CD4-positive, alpha-beta memory T cell (primary cell): ENCODE measurements at regions not wholly inside any gene's neighbourhood (a gene's known extent, or its start where the extent isn't known, plus 50 kb on each side); places are given as distances from the start of the nearest gene placed in this dataset.

ENCODE experiments used
- CTCF ChIA-PET: fragments of 350-600 bp; sonication (Branson Sonifier 250); formaldehyde crosslinking; loops from one replicate; lab custom pipeline; 2021; ENCODE audit warnings: inconsistent platforms; ENCODE audit not compliant: partially characterized antibody; lab: Charles Lee
- POLR2A ChIA-PET: fragments of 350-600 bp; sonication (Branson Sonifier 250); formaldehyde crosslinking; loops from one replicate; lab custom pipeline; 2021; ENCODE audit not compliant: partially characterized antibody; lab: Charles Lee
- DNase-seq, 5 donors: peaks; one replicate each; pipeline versions ENCODE4 v3.0.0 to v3.0.0-alpha.2; 2020 to 2022; ENCODE audit warnings: mixed read lengths in 1 of 5
- H3K27ac ChIP-seq: one replicate; pipeline ENCODE4 v1.7.0; 2013; ENCODE audit warnings: low read depth, low read length
- H3K27me3 ChIP-seq: 2 replicates; pipeline ENCODE4 v1.7.0; 2013; ENCODE audit warnings: mild to moderate bottlenecking, low read length, moderate library complexity; ENCODE audit not compliant: insufficient read depth
- H3K36me3 ChIP-seq: 2 replicates; pipeline ENCODE4 v1.7.0; 2013; ENCODE audit warnings: mild to moderate bottlenecking, low read length, moderate library complexity; ENCODE audit not compliant: insufficient read depth
- H3K4me1 ChIP-seq: 2 replicates; pipeline ENCODE4 v1.7.0; 2013; ENCODE audit warnings: mild to moderate bottlenecking, low read length, moderate library complexity; ENCODE audit not compliant: insufficient read depth
- H3K4me3 ChIP-seq, 2 donors: one replicate each; pipeline ENCODE4 v1.7.0; 2013; ENCODE audit warnings: low read length in 2 of 2, mild to moderate bottlenecking in 1 of 2
- H3K9me3 ChIP-seq, 2 donors: one replicate each; pipeline ENCODE4 v1.7.0; 2013; ENCODE audit warnings: low read length in 2 of 2, control low read depth in 1 of 2; ENCODE audit not compliant: control insufficient read depth in 1 of 2
- H3K27ac Mint-ChIP-seq, 7 donors: one replicate each; pipeline ENCODE4 v1.8.0; 2020 to 2021; ENCODE audit warnings: mixed read lengths in 7 of 7, mild to moderate bottlenecking in 6 of 7, inconsistent platforms in 3 of 7, moderate library complexity in 3 of 7
- H3K27me3 Mint-ChIP-seq, 2 donors: one replicate each; pipeline ENCODE4 v1.8.0; 2020 to 2021; ENCODE audit warnings: mixed read lengths in 2 of 2
- H3K36me3 Mint-ChIP-seq, 2 donors: one replicate each; pipeline ENCODE4 v1.8.0; 2020 to 2021; ENCODE audit warnings: mixed read lengths in 2 of 2, inconsistent platforms in 1 of 2, mild to moderate bottlenecking in 1 of 2
- H3K4me1 Mint-ChIP-seq, 4 donors: one replicate each; pipeline ENCODE4 v1.8.0; 2020 to 2021; ENCODE audit warnings: mixed read lengths in 4 of 4, mild to moderate bottlenecking in 1 of 4
- H3K4me3 Mint-ChIP-seq, 8 donors: one replicate each; pipeline ENCODE4 v1.8.0; 2020 to 2021; ENCODE audit warnings: mixed read lengths in 8 of 8, mild to moderate bottlenecking in 7 of 8, moderate library complexity in 6 of 8, inconsistent platforms in 3 of 8
- H3K9me3 Mint-ChIP-seq, 8 donors: one replicate each; pipeline ENCODE4 v1.8.0; 2020 to 2021; ENCODE audit warnings: mixed read lengths in 8 of 8, mild to moderate bottlenecking in 5 of 8, inconsistent platforms in 3 of 8, moderate library complexity in 1 of 8
- intact Hi-C: fragments of 100-400 bp; cut with micrococcal nuclease; formaldehyde crosslinking; loops from one replicate; pipeline ENCODE4 v1.15.1; 2023

GRCh38 chr4:130165381-130165780, 1069.4 kb downstream of the C4orf33 start:
- Histone ChIP-seq H3K27me3 (no peaks in the 10 kb centered on the region), H3K4me3 (no peak overlapping the region), H3K36me3 (no peaks in the 10 kb centered on the region), H3K4me1 (no peaks in the 10 kb centered on the region), H3K27ac (no peak overlapping the region), H3K9me3 (no peaks in the 10 kb centered on the region)
- Mint-ChIP-seq H3K27me3 (no peaks in the 10 kb centered on the region), H3K36me3 (no peaks in the 10 kb centered on the region), H3K4me1 (no peaks in the 10 kb centered on the region), H3K9me3 (peaks cover 0 to 8% (median 6%) of the 10 kb centered on the region in 8 donors), H3K4me3 (no peak overlapping the region), H3K27ac (no peak overlapping the region)
- POLR2A ChIA-PET: no interaction called here
- CTCF ChIA-PET: no interaction called here
- no peak for DNase-seq
- intact Hi-C loops: no loop called here

- no peak for DNase-seq
- Histone ChIP-seq H3K27ac (no peak overlapping the region), H3K36me3 (no peaks in the 10 kb centered on the region), H3K4me1 (no peaks in the 10 kb centered on the region), H3K4me3 (no peak overlapping the region), H3K9me3 (no peaks in the 10 kb centered on the region), H3K27me3 (no peaks in the 10 kb centered on the region)
- H3K36me3 Mint-ChIP-seq: no peaks in the 10 kb centered on the region
- H3K27me3 Mint-ChIP-seq: no peaks in the 10 kb centered on the region
- CTCF ChIA-PET: no interaction called here
- H3K9me3 Mint-ChIP-seq: peaks cover 0 to 9% (median 4%) of the 10 kb centered on the region in 8 donors
- POLR2A ChIA-PET: no interaction called here
- no peak overlapping the region for H3K27ac Mint-ChIP-seq
- intact Hi-C loops: no loop called here
- H3K4me3 Mint-ChIP-seq: no peak overlapping the region
- H3K4me1 Mint-ChIP-seq: no peaks in the 10 kb centered on the region
Measured at GRCh38 chr4:130172156-130172555, 1076.2 kb downstream of the C4orf33 start.

- ChIA-PET POLR2A (no interaction called here), CTCF (no interaction called here)
- Histone ChIP-seq H3K27ac (no peak overlapping the region), H3K36me3 (no peaks in the 10 kb centered on the region), H3K4me1 (no peaks in the 10 kb centered on the region), H3K27me3 (no peaks in the 10 kb centered on the region), H3K9me3 (no peaks in the 10 kb centered on the region), H3K4me3 (no peak overlapping the region)
- Mint-ChIP-seq H3K9me3 (peaks cover 0 to 6% (median 0%) of the 10 kb centered on the region in 8 donors), H3K27me3 (no peaks in the 10 kb centered on the region), H3K36me3 (no peaks in the 10 kb centered on the region), H3K27ac (no peak overlapping the region), H3K4me1 (no peaks in the 10 kb centered on the region), H3K4me3 (no peak overlapping the region)
- intact Hi-C loops: no loop called here
- no peak for DNase-seq
Measured at GRCh38 chr4:130178106-130178505, 1082.2 kb downstream of the C4orf33 start.

DNA sequence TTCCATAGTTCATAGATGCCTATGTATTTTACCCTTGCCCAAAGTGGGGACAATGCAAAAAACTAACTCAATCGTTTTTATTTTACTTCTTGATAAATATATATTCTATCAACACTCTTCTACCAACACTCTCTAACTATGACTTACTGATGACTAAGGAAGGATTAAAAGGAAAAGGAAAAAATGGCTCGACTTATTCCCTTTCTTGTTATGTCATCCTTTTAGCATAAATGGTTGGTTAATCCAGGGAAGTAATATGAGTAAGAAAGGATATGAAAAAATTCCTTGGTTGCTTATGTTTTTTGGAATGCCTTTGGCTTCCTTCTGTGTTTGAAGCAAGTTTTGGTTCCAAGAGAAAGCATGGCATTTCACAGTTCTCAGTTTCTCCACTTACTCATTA, 1087.1 kb downstream of the C4orf33 start:
- H3K4me1 ChIP-seq: no peaks in the 10 kb centered on the region
- H3K36me3 ChIP-seq: no peaks in the 10 kb centered on the region
- H3K27me3 ChIP-seq: no peaks in the 10 kb centered on the region
- Mint-ChIP-seq H3K27ac (no peak overlapping the region), H3K4me1 (no peaks in the 10 kb centered on the region), H3K36me3 (no peaks in the 10 kb centered on the region), H3K4me3 (no peak overlapping the region), H3K27me3 (no peaks in the 10 kb centered on the region), H3K9me3 (peaks cover 0 to 5% (median 0%) of the 10 kb centered on the region in 8 donors)
- DNase-seq: no peak
- no peak overlapping the region for H3K27ac ChIP-seq
- no peak overlapping the region for H3K4me3 ChIP-seq
- POLR2A ChIA-PET: no interaction called here
- intact Hi-C loops: no loop called here
- no peaks in the 10 kb centered on the region for H3K9me3 ChIP-seq
- CTCF ChIA-PET: no interaction called here

DNA sequence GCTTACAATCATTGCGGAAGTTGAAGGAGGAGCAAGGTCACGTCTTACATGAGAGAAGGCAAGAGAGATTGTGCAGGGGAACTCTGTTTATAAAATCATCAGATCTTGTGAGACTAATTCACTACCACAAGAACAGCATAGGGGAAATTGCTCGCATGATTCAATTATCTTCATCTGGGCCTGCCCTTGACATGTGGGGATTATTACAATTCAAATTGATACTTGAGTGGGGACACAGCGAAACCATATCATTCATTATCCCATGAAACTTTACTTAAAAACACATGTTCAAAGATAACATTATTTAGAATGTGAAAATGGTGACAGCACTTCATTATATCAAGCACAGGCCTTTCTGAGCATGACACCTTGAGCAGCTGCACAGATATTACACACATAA, 1087.8 kb downstream of the C4orf33 start:
- H3K36me3 Mint-ChIP-seq: no peaks in the 10 kb centered on the region
- POLR2A ChIA-PET: no interaction called here

GRCh38 chr4:130185123-130185522, 1089.2 kb downstream of the C4orf33 start:
- ChIA-PET POLR2A (no interaction called here), CTCF (no interaction called here)
- Mint-ChIP-seq H3K27ac (no peak overlapping the region), H3K9me3 (peaks cover 0 to 5% (median 0%) of the 10 kb centered on the region in 8 donors), H3K27me3 (no peaks in the 10 kb centered on the region), H3K36me3 (no peaks in the 10 kb centered on the region), H3K4me1 (no peaks in the 10 kb centered on the region), H3K4me3 (no peak overlapping the region)
- Histone ChIP-seq H3K27me3 (no peaks in the 10 kb centered on the region), H3K4me3 (no peak overlapping the region), H3K4me1 (no peaks in the 10 kb centered on the region), H3K36me3 (no peaks in the 10 kb centered on the region), H3K27ac (no peak overlapping the region), H3K9me3 (no peaks in the 10 kb centered on the region)
- DNase-seq: no peak
- intact Hi-C loops: no loop called here

More for the DNA sequence above, 1087.8 kb downstream of the C4orf33 start:
- no peaks in the 10 kb centered on the region for H3K27me3 ChIP-seq
- CTCF ChIA-PET: no interaction called here
- no peak overlapping the region for H3K27ac ChIP-seq
- H3K4me3 Mint-ChIP-seq: no peak overlapping the region
- no peaks in the 10 kb centered on the region for H3K36me3 ChIP-seq
- intact Hi-C loops: no loop called here
- H3K4me1 ChIP-seq: no peaks in the 10 kb centered on the region
- no peaks in the 10 kb centered on the region for H3K27me3 Mint-ChIP-seq
- H3K27ac Mint-ChIP-seq: no peak overlapping the region
- DNase-seq: no peak
- H3K4me1 Mint-ChIP-seq: no peaks in the 10 kb centered on the region
- H3K9me3 Mint-ChIP-seq: peaks cover 0 to 5% (median 0%) of the 10 kb centered on the region in 8 donors
- H3K4me3 ChIP-seq: no peak overlapping the region
- no peaks in the 10 kb centered on the region for H3K9me3 ChIP-seq

- Mint-ChIP-seq H3K36me3 (no peaks in the 10 kb centered on the region), H3K27me3 (no peaks in the 10 kb centered on the region), H3K27ac (no peak overlapping the region), H3K4me3 (no peak overlapping the region), H3K4me1 (no peaks in the 10 kb centered on the region), H3K9me3 (peaks cover 0 to 7% (median 5%) of the 10 kb centered on the region in 8 donors)
- Histone ChIP-seq H3K9me3 (no peaks in the 10 kb centered on the region), H3K36me3 (no peaks in the 10 kb centered on the region), H3K4me1 (no peaks in the 10 kb centered on the region), H3K27me3 (no peaks in the 10 kb centered on the region), H3K27ac (no peak overlapping the region), H3K4me3 (no peak overlapping the region)
- POLR2A ChIA-PET: no interaction called here
- intact Hi-C loops: no loop called here
- DNase-seq: no peak
- CTCF ChIA-PET: no interaction called here
Measured at GRCh38 chr4:130186931-130187330, 1091.0 kb downstream of the C4orf33 start.

GRCh38 chr4:130187587-130187986, 1091.6 kb downstream of the C4orf33 start:
- no peak for DNase-seq
- Mint-ChIP-seq H3K4me1 (no peaks in the 10 kb centered on the region), H3K4me3 (no peak overlapping the region), H3K27ac (no peak overlapping the region), H3K36me3 (no peaks in the 10 kb centered on the region), H3K9me3 (peaks cover 0 to 10% (median 5%) of the 10 kb centered on the region in 8 donors), H3K27me3 (no peaks in the 10 kb centered on the region)
- no peaks in the 10 kb centered on the region for H3K36me3 ChIP-seq
- no peak overlapping the region for H3K27ac ChIP-seq
- no peaks in the 10 kb centered on the region for H3K27me3 ChIP-seq
- POLR2A ChIA-PET: no interaction called here
- intact Hi-C loops: no loop called here
- no peak overlapping the region for H3K4me3 ChIP-seq
- CTCF ChIA-PET: no interaction called here
- H3K4me1 ChIP-seq: no peaks in the 10 kb centered on the region
- H3K9me3 ChIP-seq: no peaks in the 10 kb centered on the region
